Type B pancreatic cell (in vitro differentiated cells): ENCODE measurements at regions not wholly inside any gene's neighbourhood (a gene's known extent, or its start where the extent isn't known, plus 50 kb on each side); places are given as distances from the start of the nearest gene placed in this dataset.
A peak's percentile ranks its signal among the peaks of the same experiment; 100 is the strongest.

Experiments
- DNase-seq: peaks from one replicate; pipeline ENCODE4 v3.0.0; 2021; ENCODE audit warnings: mixed read lengths; ENCODE audit not compliant: unreplicated experiment; ENCODE audit errors: extremely low spot score
- H3K27ac Mint-ChIP-seq: 2 replicates; pipeline ENCODE4 v1.8.0; 2021; ENCODE audit warnings: mild to moderate bottlenecking, mixed read lengths
- H3K27me3 Mint-ChIP-seq: 2 replicates; pipeline ENCODE4 v1.8.0; 2021; ENCODE audit warnings: mixed read lengths
- H3K36me3 Mint-ChIP-seq: 2 replicates; pipeline ENCODE4 v1.8.0; 2021; ENCODE audit warnings: mixed read lengths
- H3K4me1 Mint-ChIP-seq: one replicate; pipeline ENCODE4 v1.8.0; 2021; ENCODE audit warnings: mixed read lengths; ENCODE audit not compliant: unreplicated experiment
- H3K4me3 Mint-ChIP-seq: 2 replicates; pipeline ENCODE4 v1.8.0; 2021; ENCODE audit warnings: mild to moderate bottlenecking, mixed read lengths
- H3K9me3 Mint-ChIP-seq: 2 replicates; pipeline ENCODE4 v1.8.0; 2021; ENCODE audit warnings: mixed read lengths
- TF ChIP-seq, protein P1 (sequence below): fragments of 200-600 bp; sonication (generic); conservative IDR thresholded peaks from 2 replicates; pipeline ENCODE4 v1.5.0; 2021; ENCODE audit warnings: antibody characterized with exemption, mild to moderate bottlenecking

DNA sequence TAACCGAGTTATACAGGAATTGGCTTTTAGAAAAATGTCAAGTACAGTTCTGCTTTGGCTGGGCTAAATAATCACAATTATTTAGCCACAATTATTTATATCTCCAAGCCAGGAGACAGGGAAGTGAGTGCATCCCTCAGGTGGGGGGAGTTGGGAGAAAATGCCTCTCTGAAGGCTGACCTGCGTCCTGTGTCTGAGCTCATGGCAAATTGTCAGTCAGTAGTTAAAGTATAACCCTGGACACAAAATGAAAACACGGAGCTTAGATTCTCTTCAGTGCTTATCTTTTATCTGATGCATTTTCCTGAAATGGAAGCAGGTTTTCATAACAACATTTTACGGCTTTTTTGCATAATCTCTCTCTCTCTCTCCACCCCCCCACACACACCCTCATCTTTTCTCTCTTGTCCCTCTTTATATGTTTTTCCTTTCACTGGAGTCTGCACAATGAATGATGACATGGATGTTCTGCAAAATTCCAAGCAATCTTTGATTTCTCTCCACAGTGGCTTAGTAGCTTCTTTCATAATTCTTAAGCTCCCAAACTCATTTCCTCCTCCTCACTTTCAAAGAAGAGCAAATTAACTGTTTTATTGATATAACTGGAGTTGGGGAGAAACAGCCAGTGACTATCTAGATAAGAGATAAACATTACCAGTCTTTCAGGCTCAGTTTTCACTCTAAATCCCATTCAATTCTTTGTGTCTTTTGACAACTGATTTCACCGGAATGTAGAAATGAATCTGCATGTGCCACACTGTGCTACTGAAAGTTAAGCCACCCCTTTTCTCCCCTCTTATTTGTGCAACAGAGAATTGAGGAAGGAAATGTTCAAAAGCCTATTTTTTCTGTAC is 521.4 kb upstream of the GHITM start:
- TF ChIP-seq, protein P1, sequence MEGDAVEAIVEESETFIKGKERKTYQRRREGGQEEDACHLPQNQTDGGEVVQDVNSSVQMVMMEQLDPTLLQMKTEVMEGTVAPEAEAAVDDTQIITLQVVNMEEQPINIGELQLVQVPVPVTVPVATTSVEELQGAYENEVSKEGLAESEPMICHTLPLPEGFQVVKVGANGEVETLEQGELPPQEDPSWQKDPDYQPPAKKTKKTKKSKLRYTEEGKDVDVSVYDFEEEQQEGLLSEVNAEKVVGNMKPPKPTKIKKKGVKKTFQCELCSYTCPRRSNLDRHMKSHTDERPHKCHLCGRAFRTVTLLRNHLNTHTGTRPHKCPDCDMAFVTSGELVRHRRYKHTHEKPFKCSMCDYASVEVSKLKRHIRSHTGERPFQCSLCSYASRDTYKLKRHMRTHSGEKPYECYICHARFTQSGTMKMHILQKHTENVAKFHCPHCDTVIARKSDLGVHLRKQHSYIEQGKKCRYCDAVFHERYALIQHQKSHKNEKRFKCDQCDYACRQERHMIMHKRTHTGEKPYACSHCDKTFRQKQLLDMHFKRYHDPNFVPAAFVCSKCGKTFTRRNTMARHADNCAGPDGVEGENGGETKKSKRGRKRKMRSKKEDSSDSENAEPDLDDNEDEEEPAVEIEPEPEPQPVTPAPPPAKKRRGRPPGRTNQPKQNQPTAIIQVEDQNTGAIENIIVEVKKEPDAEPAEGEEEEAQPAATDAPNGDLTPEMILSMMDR: no peak
- no peaks in the 10 kb centered on the region for H3K9me3 Mint-ChIP-seq
- H3K27ac Mint-ChIP-seq: no peak overlapping the region
- no peaks in the 10 kb centered on the region for H3K36me3 Mint-ChIP-seq
- no peak for DNase-seq
- peaks cover 13% of the 10 kb centered on the region for H3K4me1 Mint-ChIP-seq
- H3K4me3 Mint-ChIP-seq: peak overlapping the region; percentile 6
- H3K27me3 Mint-ChIP-seq: peaks cover 2% of the 10 kb centered on the region

DNA sequence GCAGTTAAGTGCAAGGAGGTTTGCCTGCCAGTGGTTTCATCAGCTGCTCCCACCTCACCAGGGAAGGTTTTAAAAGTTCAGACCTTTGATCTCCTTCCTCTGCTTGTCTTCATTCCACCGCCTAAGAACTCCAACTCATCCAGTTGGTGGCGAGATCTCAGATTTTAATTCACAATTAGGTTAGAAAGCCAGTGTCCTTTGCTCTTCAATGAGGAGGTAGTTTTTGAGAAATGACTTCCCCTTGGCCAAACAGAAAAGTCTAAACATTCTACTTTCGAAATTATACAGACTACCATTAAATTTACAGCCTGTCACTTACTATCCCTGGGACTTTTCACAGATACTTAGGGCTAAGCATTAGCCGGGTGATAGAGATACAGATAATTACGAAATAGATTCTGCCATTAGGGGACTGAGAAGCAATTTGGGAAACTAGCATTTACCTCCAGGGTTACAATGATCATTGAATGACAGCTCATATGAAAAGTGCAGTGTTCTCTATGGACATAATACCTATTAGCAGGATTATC is 513.4 kb upstream of the GHITM start:
- TF ChIP-seq, protein P1: no peak
- no peak overlapping the region for H3K27ac Mint-ChIP-seq
- H3K9me3 Mint-ChIP-seq: no peaks in the 10 kb centered on the region
- no peaks in the 10 kb centered on the region for H3K36me3 Mint-ChIP-seq
- no peak for DNase-seq
- no peaks in the 10 kb centered on the region for H3K27me3 Mint-ChIP-seq
- H3K4me3 Mint-ChIP-seq: no peak overlapping the region
- no peaks in the 10 kb centered on the region for H3K4me1 Mint-ChIP-seq

DNA sequence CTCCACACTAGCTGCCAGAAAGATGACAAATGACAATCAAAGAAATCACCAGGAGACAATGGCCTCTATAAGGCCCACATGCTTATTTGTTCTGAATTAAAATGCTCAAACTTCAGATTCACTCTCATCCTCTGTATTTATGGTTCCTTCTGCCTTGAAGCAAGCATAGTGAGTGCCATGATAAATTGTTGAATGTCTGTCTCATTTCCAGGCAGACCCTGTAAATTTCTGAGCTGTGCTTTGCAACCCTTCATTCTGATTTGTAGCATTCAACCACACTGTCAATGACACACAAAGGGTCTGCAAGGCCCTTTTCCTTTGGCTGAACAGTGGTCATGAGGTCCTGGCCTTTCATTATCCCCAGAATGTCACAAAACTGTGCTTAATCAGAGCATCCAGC is 506.6 kb upstream of the GHITM start:
- no peaks in the 10 kb centered on the region for H3K9me3 Mint-ChIP-seq
- TF ChIP-seq, protein P1: no peak
- no peak overlapping the region for H3K27ac Mint-ChIP-seq
- H3K4me1 Mint-ChIP-seq: peaks cover 3% of the 10 kb centered on the region
- no peaks in the 10 kb centered on the region for H3K27me3 Mint-ChIP-seq
- no peak overlapping the region for H3K4me3 Mint-ChIP-seq
- no peak for DNase-seq
- H3K36me3 Mint-ChIP-seq: no peaks in the 10 kb centered on the region

DNA sequence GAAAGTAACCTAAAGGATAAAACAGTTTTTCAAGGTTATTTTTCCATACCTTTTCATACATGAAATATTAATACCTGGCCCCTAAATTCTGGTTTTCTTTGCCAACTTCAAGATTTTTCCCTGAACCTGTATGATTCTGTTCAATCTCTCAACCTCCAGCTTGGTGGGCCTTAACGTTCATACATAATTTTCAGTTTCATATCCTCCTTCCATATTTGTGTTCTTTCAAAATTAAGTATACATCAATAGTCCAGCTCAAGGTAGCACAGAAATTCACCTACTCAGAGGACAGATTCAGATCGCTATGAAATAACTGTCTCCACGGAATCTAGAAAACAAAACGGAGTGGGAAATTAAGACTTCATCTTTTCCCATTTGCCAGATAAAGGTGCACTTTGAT is 505.8 kb upstream of the GHITM start:
- no peaks in the 10 kb centered on the region for H3K36me3 Mint-ChIP-seq
- H3K4me3 Mint-ChIP-seq: no peak overlapping the region
- H3K27me3 Mint-ChIP-seq: no peaks in the 10 kb centered on the region
- no peaks in the 10 kb centered on the region for H3K9me3 Mint-ChIP-seq
- TF ChIP-seq, protein P1: no peak
- H3K27ac Mint-ChIP-seq: no peak overlapping the region
- H3K4me1 Mint-ChIP-seq: peaks cover 3% of the 10 kb centered on the region
- DNase-seq: no peak

DNA sequence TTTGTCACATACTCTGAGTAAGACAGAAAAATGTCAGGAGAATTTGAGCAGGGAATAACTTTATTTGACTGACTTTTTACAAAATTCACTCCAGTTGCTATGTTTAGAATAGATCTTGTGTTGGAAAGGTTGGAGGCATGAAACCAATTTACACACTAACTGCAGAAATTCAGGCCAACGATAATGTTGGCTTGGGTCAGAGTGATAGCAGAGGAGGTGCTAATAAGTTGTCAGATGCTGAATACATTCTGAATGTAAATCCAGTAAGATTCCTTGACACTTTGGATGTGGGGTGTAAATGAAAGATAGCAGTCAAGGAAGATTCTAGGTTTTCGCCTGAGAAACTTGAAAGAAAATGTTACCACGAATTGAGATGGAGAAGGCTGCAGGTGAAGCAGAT is 502.5 kb upstream of the GHITM start:
- no peaks in the 10 kb centered on the region for H3K36me3 Mint-ChIP-seq
- H3K9me3 Mint-ChIP-seq: no peaks in the 10 kb centered on the region
- peaks cover 3% of the 10 kb centered on the region for H3K4me1 Mint-ChIP-seq
- TF ChIP-seq, protein P1: no peak
- no peak overlapping the region for H3K27ac Mint-ChIP-seq
- H3K27me3 Mint-ChIP-seq: no peaks in the 10 kb centered on the region
- no peak overlapping the region for H3K4me3 Mint-ChIP-seq
- DNase-seq: no peak
